ENCODE measurements at regions not wholly inside any gene's neighbourhood (a gene's known extent, or its start where the extent isn't known, plus 50 kb on each side); places are given as distances from the start of the nearest gene placed in this dataset.

DNA sequence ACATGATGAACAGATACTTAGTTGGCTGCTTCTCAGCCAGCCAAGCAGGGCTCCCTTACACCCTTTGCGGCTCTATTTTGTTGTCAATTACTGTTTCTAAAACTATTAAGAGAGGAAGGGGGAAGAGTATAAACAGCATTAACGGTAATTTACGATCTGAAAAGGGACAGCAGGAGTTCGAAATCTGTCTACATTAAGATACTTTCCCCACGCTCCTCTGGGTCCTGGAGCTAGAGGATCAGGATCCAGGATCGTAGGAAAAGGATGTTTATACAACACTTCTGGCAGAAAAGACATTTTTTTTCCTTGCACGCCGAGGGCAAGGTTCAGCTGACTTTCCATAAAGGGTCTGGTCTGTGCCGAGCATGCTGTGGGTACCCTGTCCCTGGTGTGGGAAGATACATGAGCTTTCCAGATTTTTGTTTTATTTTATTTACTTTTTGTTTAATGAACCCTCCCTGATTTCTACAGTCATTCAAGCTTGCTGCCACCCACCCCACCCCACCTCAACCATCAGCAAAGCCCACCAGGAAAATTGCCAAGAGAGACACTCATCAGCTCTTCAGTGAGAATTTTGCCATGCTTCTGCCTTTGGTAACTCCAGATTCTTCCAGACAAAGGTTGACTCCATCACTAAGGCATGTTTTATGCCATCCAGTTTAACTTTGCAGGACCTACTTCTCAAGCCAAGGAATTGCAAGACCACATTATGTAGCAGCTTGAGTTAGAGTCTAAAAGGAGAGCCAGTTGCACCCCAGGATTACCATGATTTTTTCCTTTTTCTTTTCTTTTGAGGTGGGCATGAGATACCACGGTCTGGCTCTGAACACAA lies 188.1 kb downstream of the QDPR start:
- TF ChIP-seq SPI1 (IDR thresholded peaks at IDR 0.05; ENCODE audit: low read depth, low read length) (no peak), POU2F2 (IDR thresholded peaks at IDR 0.05; ENCODE audit: low read depth, low read length) (no peak), POLR2AphosphoS5 (IDR thresholded peaks at IDR 0.05; ENCODE audit: low read depth, low read length) (no peak), POLR2A (IDR thresholded peaks at IDR 0.05; ENCODE audit: low read depth, low read length) (no peak), TAF1 (IDR thresholded peaks at IDR 0.05; ENCODE audit: low read depth, low read length) (no peak), PAX5 (IDR thresholded peaks at IDR 0.05; ENCODE audit: insufficient read depth, low read length, severe bottlenecking) (no peak)
